ENCODE measurements at regions not wholly inside any gene's neighbourhood (a gene's known extent, or its start where the extent isn't known, plus 50 kb on each side); places are given as distances from the start of the nearest gene placed in this dataset.
"Not testable (repeated sequence)": the region's sequence is repeated elsewhere in the genome, so short reads cannot be mapped to it uniquely, and the experiment has no call there.

DNA sequence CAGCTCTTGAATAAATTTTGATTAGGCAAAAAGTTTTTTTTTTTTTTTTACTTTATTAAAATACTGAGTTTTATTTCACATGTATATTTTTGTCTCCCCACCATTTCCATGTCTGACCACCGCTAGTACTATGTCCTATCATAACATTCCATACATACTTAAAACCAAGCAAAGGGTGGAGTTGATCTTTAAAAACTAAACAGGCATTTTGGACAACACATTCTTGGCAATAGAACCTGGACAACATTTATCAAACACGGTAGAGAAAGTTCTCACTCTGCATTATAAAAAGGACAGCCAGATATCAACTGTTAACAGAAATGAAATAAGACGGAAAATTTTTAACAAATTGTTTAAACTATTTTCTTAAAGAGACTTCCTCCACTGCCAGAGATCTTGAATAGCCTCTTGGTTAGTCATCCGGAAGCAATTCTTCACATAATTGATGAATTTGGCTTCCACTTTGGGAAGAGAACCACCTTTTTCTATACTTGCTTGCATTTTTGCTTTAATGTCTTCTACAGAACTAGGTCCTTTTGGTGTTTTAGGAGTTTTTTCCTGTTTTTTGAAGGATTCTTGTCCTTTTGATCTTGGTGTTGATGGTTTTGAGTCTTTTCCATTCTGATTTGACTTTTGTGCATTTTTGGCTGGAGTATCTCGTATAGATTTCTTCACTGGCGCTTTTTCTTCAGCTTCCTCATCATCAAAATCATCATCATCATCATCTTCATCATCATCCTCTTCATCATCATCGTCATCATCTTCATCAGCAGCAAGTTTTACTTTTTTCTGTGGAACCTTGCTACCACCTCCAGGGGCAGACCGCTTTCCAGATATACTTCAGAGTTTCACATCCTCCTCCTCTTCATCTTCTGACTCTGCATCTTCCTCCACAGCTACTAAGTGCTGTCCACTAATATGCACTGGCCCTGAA, 58.7 kb downstream of the POU5F2 start:
- TF ChIP-seq YY1 (IDR thresholded peaks at IDR 0.05; ENCODE audit: insufficient read depth, insufficient read length); ZNF274 (IDR thresholded peaks at IDR 0.05; ENCODE audit: low read depth, low read length): not testable (repeated sequence)
